ENCODE measurements at regions not wholly inside any gene's neighbourhood (a gene's known extent, or its start where the extent isn't known, plus 50 kb on each side); places are given as distances from the start of the nearest gene placed in this dataset.
"Not testable (repeated sequence)": the region's sequence is repeated elsewhere in the genome, so short reads cannot be mapped to it uniquely, and the experiment has no call there.

- CTCF ChIA-PET = no interaction called here
Measured at GRCh38 chr12:78568321-78569020, 296.1 kb upstream of the SYT1 start.

DNA sequence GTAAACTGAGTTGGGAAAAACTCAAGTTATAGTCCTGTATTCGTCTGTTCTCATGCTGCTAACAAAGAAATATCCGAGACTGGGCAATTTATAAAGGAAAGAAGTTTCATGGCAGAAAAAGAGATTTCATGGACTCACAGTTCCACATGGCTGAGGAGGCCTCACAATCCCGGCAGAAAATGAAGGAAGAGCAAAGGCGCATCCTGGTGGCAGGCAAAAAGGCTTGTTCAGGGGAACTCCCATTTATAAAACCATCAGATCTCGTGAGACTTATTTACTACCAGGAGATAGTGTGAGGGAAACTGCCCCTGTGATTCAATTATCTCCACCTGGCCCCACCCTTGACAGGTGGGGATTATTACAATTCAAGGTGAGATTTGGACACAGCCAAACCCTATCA, 292.6 kb upstream of the SYT1 start:
- no peak overlapping the region for H2AFZ ChIP-seq (ENCODE audit: low read length)
- no peaks in the 10 kb centered on the region for H3F3A ChIP-seq (ENCODE audit: low read length, unreplicated experiment)
- peaks cover 15% of the 10 kb centered on the region for H3K4me1 ChIP-seq (ENCODE audit: insufficient read depth, low read length)
- no peak overlapping the region for H3K4me2 ChIP-seq (ENCODE audit: low read length)
- TF ChIP-seq EZH2 (IDR thresholded peaks at IDR 0.05; ENCODE audit: low read length, unreplicated experiment) = no peak
- H3K27me3 ChIP-seq (ENCODE audit: low read length) = no peaks in the 10 kb centered on the region
- no peaks in the 10 kb centered on the region for H3K36me3 ChIP-seq (ENCODE audit: low read depth, low read length)
- ChIA-PET CTCF (no interaction called here), POLR2A (ENCODE audit: unreplicated experiment) (no interaction called here)
- no TSS peak for BruUV-seq (replicated peaks)
- H3K9me2 ChIP-seq (replicated peaks; ENCODE audit: low read length) = no peaks in the 10 kb centered on the region
- no peak overlapping the region for H3K4me3 ChIP-seq (ENCODE audit: low read length)
- H3K27ac ChIP-seq (ENCODE audit: low read length) = no peak overlapping the region
- no peak for ATAC-seq
- H3K9me3 ChIP-seq (ENCODE audit: low read length) = no peaks in the 10 kb centered on the region
- H4K20me1 ChIP-seq (ENCODE audit: low read length) = no peaks in the 10 kb centered on the region
- no peak overlapping the region for H3K9ac ChIP-seq (ENCODE audit: low read length)
- intact Hi-C loops (cut with micrococcal nuclease) = no loop called here
- DNase-seq = no peak
- H3K79me2 ChIP-seq (ENCODE audit: low read length) = no peaks in the 10 kb centered on the region

More at GRCh38 chr12:78568321-78569020, 296.1 kb upstream of the SYT1 start:
- no peak overlapping the region for H2AFZ ChIP-seq (ENCODE audit: low read length)
- H3K9me2 ChIP-seq (replicated peaks; ENCODE audit: low read length) = no peaks in the 10 kb centered on the region
- ATAC-seq = peak; percentile 98
- no peaks in the 10 kb centered on the region for H4K20me1 ChIP-seq (ENCODE audit: low read length)
- TF ChIP-seq EZH2phosphoT487 (IDR thresholded peaks at IDR 0.05; ENCODE audit: borderline replicate concordance, low read length) = no peak
- TF ChIP-seq EZH2 (IDR thresholded peaks at IDR 0.05; ENCODE audit: low read length, unreplicated experiment) = no peak
- TF ChIP-seq CTCF (conservative IDR thresholded peaks at IDR 0.05; ENCODE audit: low read depth, low read length) = no peak
- no peak overlapping the region for H3K4me3 ChIP-seq (ENCODE audit: low read length)
- peak overlapping the region; percentile 63 for H3K27ac ChIP-seq (ENCODE audit: low read length)
- no TSS peak for BruUV-seq (replicated peaks)
- no peaks in the 10 kb centered on the region for H3K9me3 ChIP-seq (ENCODE audit: low read length)
- no peaks in the 10 kb centered on the region for H3K27me3 ChIP-seq (ENCODE audit: low read length)
- POLR2A ChIA-PET (ENCODE audit: unreplicated experiment) = interaction anchor here (0.6 kb wide), 1 partner anchor 850 kb away, joined by 3 read pairs; no protein-coding TSS in a partner anchor
- no peaks in the 10 kb centered on the region for H3K79me2 ChIP-seq (ENCODE audit: low read length)
- H3K4me2 ChIP-seq (ENCODE audit: low read length) = peak overlapping the region; percentile 32; the same call in 1 of the 2 replicates
- H3F3A ChIP-seq (ENCODE audit: low read length, unreplicated experiment) = no peaks in the 10 kb centered on the region
- peak; percentile 71 for DNase-seq
- intact Hi-C loops (cut with micrococcal nuclease) = loop anchor here (2.0 to 10.0 kb wide), 5 partner anchors 136 to 806 kb away; partner anchors contain the start of gene SYT1
- H3K9ac ChIP-seq (ENCODE audit: low read length) = no peak overlapping the region
- peaks cover 15% of the 10 kb centered on the region for H3K4me1 ChIP-seq (ENCODE audit: insufficient read depth, low read length)
- H3K36me3 ChIP-seq (ENCODE audit: low read depth, low read length) = no peaks in the 10 kb centered on the region

GRCh38 chr12:78575208-78575607, 289.4 kb upstream of the SYT1 start:
- CTCF ChIA-PET; H3K79me2 ChIP-seq (ENCODE audit: low read length); H3K9me3 ChIP-seq (ENCODE audit: low read length); H3K36me3 ChIP-seq (ENCODE audit: low read depth, low read length); POLR2A ChIA-PET (ENCODE audit: unreplicated experiment); H3F3A ChIP-seq (ENCODE audit: low read length, unreplicated experiment); H3K9ac ChIP-seq (ENCODE audit: low read length); ATAC-seq; H3K27me3 ChIP-seq (ENCODE audit: low read length); H3K9me2 ChIP-seq (replicated peaks; ENCODE audit: low read length); H3K27ac ChIP-seq (ENCODE audit: low read length); BruUV-seq (replicated peaks); H3K4me3 ChIP-seq (ENCODE audit: low read length); H4K20me1 ChIP-seq (ENCODE audit: low read length); H3K4me2 ChIP-seq (ENCODE audit: low read length); H2AFZ ChIP-seq (ENCODE audit: low read length); intact Hi-C loops (cut with micrococcal nuclease); DNase-seq; H3K4me1 ChIP-seq (ENCODE audit: insufficient read depth, low read length): not testable (repeated sequence)
